ENCODE measurements at regions not wholly inside any gene's neighbourhood (a gene's known extent, or its start where the extent isn't known, plus 50 kb on each side); places are given as distances from the start of the nearest gene placed in this dataset.

GRCh38 chr3:143207338-143207961 lies 87.9 kb downstream of the CHST2 start:
- peak; percentile 82 for DNase-seq (ENCODE audit: low read depth)

- DNase-seq (ENCODE audit: low read depth), result no peak
These were observed 89.6 kb downstream of the CHST2 start for GRCh38 chr3:143208976-143209714.

- DNase-seq (ENCODE audit: low read depth), result no peak
These were observed 90.1 kb downstream of the CHST2 start for GRCh38 chr3:143209715-143210059.

GRCh38 chr3:143210141-143210540 lies 90.6 kb downstream of the CHST2 start:
- no peak for DNase-seq (ENCODE audit: low read depth)

GRCh38 chr3:143215059-143215458 lies 95.5 kb downstream of the CHST2 start:
- no peak for DNase-seq (ENCODE audit: low read depth)

All from RPMI7951 (cell line).